Activated CD4-positive, alpha-beta memory T cell treated with anti-CD3 and anti-CD28 coated beads for 36 hours (primary cell): ENCODE measurements at regions not wholly inside any gene's neighbourhood (a gene's known extent, or its start where the extent isn't known, plus 50 kb on each side); places are given as distances from the start of the nearest gene placed in this dataset.
"Not testable (repeated sequence)": the region's sequence is repeated elsewhere in the genome, so short reads cannot be mapped to it uniquely, and the experiment has no call there.

Source experiments
- CTCF ChIA-PET: fragments of 350-600 bp; sonication (Branson Sonifier 250); formaldehyde crosslinking; loops from one replicate; lab custom pipeline; 2021; ENCODE audit warnings: antibody characterized with exemption, inconsistent platforms; lab: Charles Lee
- POLR2A ChIA-PET: fragments of 350-600 bp; sonication (Branson Sonifier 250); formaldehyde crosslinking; loops from one replicate; lab custom pipeline; 2021; ENCODE audit warnings: antibody characterized with exemption; lab: Charles Lee
- DNase-seq: peaks from one replicate; pipeline ENCODE4 v3.0.0-alpha.2; 2020
- H3K27ac Mint-ChIP-seq: one replicate; pipeline ENCODE4 v1.8.0; 2021; ENCODE audit warnings: mixed read lengths
- H3K27me3 Mint-ChIP-seq: one replicate; pipeline ENCODE4 v1.8.0; 2021; ENCODE audit warnings: mixed read lengths
- H3K36me3 Mint-ChIP-seq: one replicate; pipeline ENCODE4 v1.8.0; 2021; ENCODE audit warnings: mixed read lengths
- H3K4me1 Mint-ChIP-seq: one replicate; pipeline ENCODE4 v1.8.0; 2021; ENCODE audit warnings: low read depth, mixed read lengths
- H3K4me3 Mint-ChIP-seq: one replicate; pipeline ENCODE4 v1.8.0; 2021; ENCODE audit warnings: mild to moderate bottlenecking, mixed read lengths
- H3K9me3 Mint-ChIP-seq: one replicate; pipeline ENCODE4 v1.8.0; 2021; ENCODE audit warnings: mixed read lengths
- intact Hi-C: fragments of 100-400 bp; cut with micrococcal nuclease; formaldehyde crosslinking; loops from one replicate; pipeline ENCODE4 v1.15.1; 2023

GRCh38 chrX:35439034-35439660 lies 359.0 kb upstream of the MAGEB16 start:
- no peaks in the 10 kb centered on the region for H3K36me3 Mint-ChIP-seq
- ChIA-PET CTCF (no interaction called here), POLR2A (no interaction called here)
- no peak overlapping the region for H3K4me3 Mint-ChIP-seq
- no peaks in the 10 kb centered on the region for H3K27me3 Mint-ChIP-seq
- no peak for DNase-seq
- no peaks in the 10 kb centered on the region for H3K4me1 Mint-ChIP-seq
- H3K9me3 Mint-ChIP-seq = peaks cover 3% of the 10 kb centered on the region
- H3K27ac Mint-ChIP-seq = no peak overlapping the region
- intact Hi-C loops = no loop called here

GRCh38 chrX:35439692-35440091 lies 358.4 kb upstream of the MAGEB16 start:
- Mint-ChIP-seq H3K27ac (no peak overlapping the region), H3K36me3 (no peaks in the 10 kb centered on the region), H3K9me3 (peaks cover 3% of the 10 kb centered on the region), H3K27me3 (no peaks in the 10 kb centered on the region), H3K4me3 (no peak overlapping the region), H3K4me1 (no peaks in the 10 kb centered on the region)
- no peak for DNase-seq
- intact Hi-C loops = no loop called here
- CTCF ChIA-PET = no interaction called here
- POLR2A ChIA-PET = no interaction called here

GRCh38 chrX:35442421-35442820 lies 355.7 kb upstream of the MAGEB16 start:
- Mint-ChIP-seq H3K27ac (no peak overlapping the region), H3K4me1 (no peaks in the 10 kb centered on the region), H3K27me3 (no peaks in the 10 kb centered on the region), H3K36me3 (no peaks in the 10 kb centered on the region), H3K9me3 (peaks cover 3% of the 10 kb centered on the region), H3K4me3 (no peak overlapping the region)
- ChIA-PET POLR2A (no interaction called here), CTCF (no interaction called here)
- intact Hi-C loops = no loop called here
- DNase-seq = no peak

GRCh38 chrX:35443091-35443582 lies 355.0 kb upstream of the MAGEB16 start:
- intact Hi-C loops, H3K9me3 Mint-ChIP-seq, POLR2A ChIA-PET, H3K4me1 Mint-ChIP-seq, H3K27me3 Mint-ChIP-seq, H3K27ac Mint-ChIP-seq, H3K36me3 Mint-ChIP-seq, DNase-seq, H3K4me3 Mint-ChIP-seq, CTCF ChIA-PET: not testable (repeated sequence)

GRCh38 chrX:35444671-35445355 lies 353.3 kb upstream of the MAGEB16 start:
- Mint-ChIP-seq H3K4me1 (no peaks in the 10 kb centered on the region), H3K9me3 (no peaks in the 10 kb centered on the region), H3K27me3 (no peaks in the 10 kb centered on the region), H3K27ac (no peak overlapping the region), H3K36me3 (no peaks in the 10 kb centered on the region), H3K4me3 (no peak overlapping the region)
- intact Hi-C loops = no loop called here
- ChIA-PET CTCF (no interaction called here), POLR2A (no interaction called here)
- no peak for DNase-seq

- no peak for DNase-seq
- ChIA-PET CTCF (no interaction called here), POLR2A (no interaction called here)
- intact Hi-C loops = no loop called here
- Mint-ChIP-seq H3K4me1 (no peaks in the 10 kb centered on the region), H3K9me3 (no peaks in the 10 kb centered on the region), H3K36me3 (no peaks in the 10 kb centered on the region), H3K4me3 (no peak overlapping the region), H3K27ac (no peak overlapping the region), H3K27me3 (no peaks in the 10 kb centered on the region)
These were observed 352.2 kb upstream of the MAGEB16 start for GRCh38 chrX:35445912-35446311.

- H3K27ac Mint-ChIP-seq = no peak overlapping the region
- peaks cover under 1% of the 10 kb centered on the region for H3K9me3 Mint-ChIP-seq
- no peaks in the 10 kb centered on the region for H3K4me1 Mint-ChIP-seq
- CTCF ChIA-PET = no interaction called here
- no peak overlapping the region for H3K4me3 Mint-ChIP-seq
- H3K36me3 Mint-ChIP-seq = no peaks in the 10 kb centered on the region
- no peaks in the 10 kb centered on the region for H3K27me3 Mint-ChIP-seq
- POLR2A ChIA-PET = no interaction called here
- intact Hi-C loops = no loop called here
- no peak for DNase-seq
These were observed 341.3 kb upstream of the MAGEB16 start for GRCh38 chrX:35456891-35457290.

- no peaks in the 10 kb centered on the region for H3K36me3 Mint-ChIP-seq
- DNase-seq = no peak
- no peak overlapping the region for H3K27ac Mint-ChIP-seq
- no peaks in the 10 kb centered on the region for H3K4me1 Mint-ChIP-seq
- intact Hi-C loops = no loop called here
- POLR2A ChIA-PET = no interaction called here
- CTCF ChIA-PET = no interaction called here
- no peak overlapping the region for H3K4me3 Mint-ChIP-seq
- H3K9me3 Mint-ChIP-seq = no peaks in the 10 kb centered on the region
- no peaks in the 10 kb centered on the region for H3K27me3 Mint-ChIP-seq
These were observed 340.0 kb upstream of the MAGEB16 start for GRCh38 chrX:35458142-35458541.

- Mint-ChIP-seq H3K36me3 (no peaks in the 10 kb centered on the region), H3K9me3 (peaks cover 2% of the 10 kb centered on the region), H3K27ac (no peak overlapping the region), H3K27me3 (no peaks in the 10 kb centered on the region), H3K4me3 (no peak overlapping the region), H3K4me1 (no peaks in the 10 kb centered on the region)
- intact Hi-C loops = no loop called here
- ChIA-PET CTCF (no interaction called here), POLR2A (no interaction called here)
- DNase-seq = no peak
These were observed 337.0 kb upstream of the MAGEB16 start for GRCh38 chrX:35461164-35461563.

GRCh38 chrX:35496671-35497070 lies 301.5 kb upstream of the MAGEB16 start:
- CTCF ChIA-PET, POLR2A ChIA-PET, intact Hi-C loops, DNase-seq, H3K36me3 Mint-ChIP-seq, H3K9me3 Mint-ChIP-seq, H3K27me3 Mint-ChIP-seq, H3K4me3 Mint-ChIP-seq, H3K27ac Mint-ChIP-seq, H3K4me1 Mint-ChIP-seq: not testable (repeated sequence)

GRCh38 chrX:35497453-35497852 lies 300.7 kb upstream of the MAGEB16 start:
- H3K9me3 Mint-ChIP-seq, POLR2A ChIA-PET, H3K4me3 Mint-ChIP-seq, CTCF ChIA-PET, H3K4me1 Mint-ChIP-seq, H3K27me3 Mint-ChIP-seq, H3K36me3 Mint-ChIP-seq, H3K27ac Mint-ChIP-seq, DNase-seq, intact Hi-C loops: not testable (repeated sequence)

GRCh38 chrX:35499071-35499862 lies 298.9 kb upstream of the MAGEB16 start:
- POLR2A ChIA-PET = no interaction called here
- Mint-ChIP-seq H3K4me3 (no peak overlapping the region), H3K27me3 (no peaks in the 10 kb centered on the region), H3K27ac (no peak overlapping the region), H3K9me3 (no peaks in the 10 kb centered on the region), H3K4me1 (no peaks in the 10 kb centered on the region), H3K36me3 (no peaks in the 10 kb centered on the region)
- intact Hi-C loops = no loop called here
- CTCF ChIA-PET = no interaction called here
- DNase-seq = no peak
